Small intestine (tissue), 7 donors: ENCODE measurements at regions not wholly inside any gene's neighbourhood (a gene's known extent, or its start where the extent isn't known, plus 50 kb on each side); places are given as distances from the start of the nearest gene placed in this dataset.

Source experiments
- DNase-seq, 2 donors: peaks; one replicate each; pipeline versions ENCODE4 v3.0.0 to v3.0.0-alpha.2; 2013
- FAIRE-seq: peaks from 2 replicates; lab custom pipeline; 2012; peaks lifted over from hg19 to GRCh38; lab: Jason Lieb, UNC
- H3K27ac ChIP-seq, 3 donors: one replicate each; pipeline ENCODE4 v1.5.1; 2013; ENCODE audit warnings: low read length in 2 of 3, mild to moderate bottlenecking in 2 of 3, control low read depth in 1 of 3, inconsistent platforms in 1 of 3, low read depth in 1 of 3, moderate library complexity in 1 of 3
- H3K27me3 ChIP-seq, 3 donors: one replicate each; pipeline ENCODE4 v1.6.1; 2013; ENCODE audit warnings: low read length in 3 of 3, inconsistent platforms in 1 of 3; ENCODE audit not compliant: control insufficient read depth in 3 of 3, insufficient read depth in 3 of 3
- H3K36me3 ChIP-seq, 3 donors: one replicate each; pipeline ENCODE4 v1.6.1; 2013; ENCODE audit warnings: low read length in 3 of 3, inconsistent platforms in 1 of 3, low read depth in 1 of 3, mild to moderate bottlenecking in 1 of 3, moderate library complexity in 1 of 3; ENCODE audit not compliant: control insufficient read depth in 3 of 3, insufficient read depth in 2 of 3
- H3K4me1 ChIP-seq, 3 donors: one replicate each; pipeline ENCODE4 v1.6.1; 2013; ENCODE audit warnings: low read length in 2 of 3, inconsistent platforms in 1 of 3, low read depth in 1 of 3, mild to moderate bottlenecking in 1 of 3, moderate library complexity in 1 of 3; ENCODE audit not compliant: control insufficient read depth in 3 of 3, insufficient read depth in 2 of 3
- H3K4me3 ChIP-seq, 3 donors: one replicate each; pipeline ENCODE4 v1.5.1; 2013; ENCODE audit warnings: low read length in 3 of 3, control low read depth in 1 of 3, inconsistent platforms in 1 of 3, low read depth in 1 of 3, mild to moderate bottlenecking in 1 of 3, moderate library complexity in 1 of 3
- H3K9me3 ChIP-seq, 2 donors: one replicate each; pipeline ENCODE4 v1.6.1; 2013; ENCODE audit warnings: low read depth in 1 of 2, low read length in 1 of 2; ENCODE audit not compliant: control insufficient read depth in 2 of 2, insufficient read depth in 1 of 2
- WGBS, 3 donors: extraction: QIAGEN DNeasy Blood & Tissue Kit; methylation state at CpG; one replicate each; pipeline ENCODE4 v1.1.7; 2013; 5-methylcytosine and 5-hydroxymethylcytosine counted together
- donor health status: healthy with polysubstance abuse.
- donor health status: control.
- donor health status: control.
- donor health status: Bipolar disorder and iron deficiency.
- donor health status: healthy.

GRCh38 chr14:83133981-83134645 is 1600.5 kb upstream of the SEL1L start:
- no peaks in the 10 kb centered on the region for H3K36me3 ChIP-seq
- no peak for DNase-seq
- 76 to 80% (median 77%) methylated on average over 9 of the region's 9 CpGs for WGBS, 3 donors
- FAIRE-seq: no peak
- H3K4me3 ChIP-seq: no peak overlapping the region
- H3K27ac ChIP-seq: no peak overlapping the region
- no peaks in the 10 kb centered on the region for H3K27me3 ChIP-seq
- no peaks in the 10 kb centered on the region for H3K9me3 ChIP-seq
- H3K4me1 ChIP-seq: no peaks in the 10 kb centered on the region

GRCh38 chr14:83140756-83141155 is 1607.1 kb upstream of the SEL1L start:
- Histone ChIP-seq H3K4me3 (no peak overlapping the region), H3K36me3 (no peaks in the 10 kb centered on the region), H3K4me1 (no peaks in the 10 kb centered on the region), H3K27ac (no peak overlapping the region), H3K27me3 (no peaks in the 10 kb centered on the region), H3K9me3 (no peaks in the 10 kb centered on the region)
- WGBS, 3 donors: 81 to 87% (median 86%) methylated on average over 4 of the region's 4 CpGs
- no peak for FAIRE-seq
- DNase-seq: no peak

DNA sequence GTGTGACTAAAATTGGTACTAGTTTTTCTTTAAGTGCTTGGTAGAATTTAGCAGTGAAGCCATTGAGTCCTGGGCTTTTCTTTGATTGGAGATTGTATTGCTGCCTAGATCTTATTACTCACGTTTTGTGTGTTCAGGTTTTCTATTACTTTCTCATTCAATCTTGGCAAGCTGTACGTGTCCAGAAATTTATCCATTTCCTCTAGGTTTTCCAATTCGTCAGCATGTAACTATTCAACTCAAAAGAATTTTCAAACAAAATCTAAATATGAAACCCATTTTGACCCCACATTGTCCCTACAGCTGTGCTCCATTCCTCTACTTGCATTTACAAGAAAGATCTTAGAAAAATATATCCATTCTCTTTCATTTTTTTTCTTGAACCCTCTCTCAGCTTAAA is 1613.4 kb upstream of the SEL1L start:
- no peak overlapping the region for H3K27ac ChIP-seq
- H3K27me3 ChIP-seq: no peaks in the 10 kb centered on the region
- no peak overlapping the region for H3K4me3 ChIP-seq
- WGBS, 3 donors: 72 to 76% (median 74%) methylated on average over 3 of the region's 3 CpGs
- H3K9me3 ChIP-seq: no peaks in the 10 kb centered on the region
- no peak for DNase-seq
- FAIRE-seq: no peak
- no peaks in the 10 kb centered on the region for H3K4me1 ChIP-seq
- H3K36me3 ChIP-seq: no peaks in the 10 kb centered on the region

GRCh38 chr14:83151571-83151970 is 1617.9 kb upstream of the SEL1L start:
- no peaks in the 10 kb centered on the region for H3K27me3 ChIP-seq
- H3K4me3 ChIP-seq: no peak overlapping the region
- no peaks in the 10 kb centered on the region for H3K9me3 ChIP-seq
- no peak overlapping the region for H3K27ac ChIP-seq
- no peaks in the 10 kb centered on the region for H3K36me3 ChIP-seq
- FAIRE-seq (no peak), DNase-seq (no peak)
- WGBS, 3 donors: 82 to 84% (median 84%) methylated on average over 1 of the region's 1 CpG
- H3K4me1 ChIP-seq: no peaks in the 10 kb centered on the region

DNA sequence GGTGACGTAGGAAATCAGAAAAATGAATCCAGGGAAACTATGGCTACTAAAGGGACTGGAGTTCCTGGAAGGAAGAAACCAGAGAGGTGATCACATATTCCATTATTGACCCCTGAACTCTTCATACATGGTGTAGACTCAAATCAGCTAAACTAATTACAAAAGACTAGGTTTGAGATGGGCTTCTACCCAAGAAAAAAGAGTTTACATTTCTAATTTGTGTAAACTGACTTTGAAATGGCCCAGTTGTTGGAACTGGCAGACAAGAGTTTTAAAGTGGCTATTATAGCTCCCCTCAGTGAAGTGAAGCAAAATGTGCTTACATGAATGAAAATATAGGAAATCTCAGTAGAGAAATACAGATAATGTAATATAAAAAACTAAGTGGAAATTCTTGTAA is 1619.4 kb upstream of the SEL1L start:
- H3K4me3 ChIP-seq: no peak overlapping the region
- WGBS, 3 donors: 49 to 55% (median 52%) methylated on average over 1 of the region's 1 CpG
- H3K4me1 ChIP-seq: no peaks in the 10 kb centered on the region
- DNase-seq (no peak), FAIRE-seq (no peak)
- no peaks in the 10 kb centered on the region for H3K36me3 ChIP-seq
- H3K27ac ChIP-seq: no peak overlapping the region
- H3K9me3 ChIP-seq: no peaks in the 10 kb centered on the region
- no peaks in the 10 kb centered on the region for H3K27me3 ChIP-seq

- H3K9me3 ChIP-seq: no peaks in the 10 kb centered on the region
- H3K4me3 ChIP-seq: no peak overlapping the region
- FAIRE-seq (no peak), DNase-seq (no peak)
- H3K4me1 ChIP-seq: no peaks in the 10 kb centered on the region
- H3K27me3 ChIP-seq: no peaks in the 10 kb centered on the region
- no peak overlapping the region for H3K27ac ChIP-seq
- WGBS, 3 donors: 72 to 85% (median 79%) methylated on average over 5 of the region's 5 CpGs
- H3K36me3 ChIP-seq: no peaks in the 10 kb centered on the region
These were observed 1628.8 kb upstream of the SEL1L start for GRCh38 chr14:83162361-83162929.

GRCh38 chr14:83163016-83163415 is 1629.4 kb upstream of the SEL1L start:
- H3K9me3 ChIP-seq: no peaks in the 10 kb centered on the region
- 72 to 79% (median 75%) methylated on average over 4 of the region's 4 CpGs for WGBS, 3 donors
- no peaks in the 10 kb centered on the region for H3K27me3 ChIP-seq
- no peaks in the 10 kb centered on the region for H3K4me1 ChIP-seq
- FAIRE-seq: no peak
- H3K4me3 ChIP-seq: no peak overlapping the region
- no peak overlapping the region for H3K27ac ChIP-seq
- H3K36me3 ChIP-seq: no peaks in the 10 kb centered on the region
- DNase-seq: no peak

DNA sequence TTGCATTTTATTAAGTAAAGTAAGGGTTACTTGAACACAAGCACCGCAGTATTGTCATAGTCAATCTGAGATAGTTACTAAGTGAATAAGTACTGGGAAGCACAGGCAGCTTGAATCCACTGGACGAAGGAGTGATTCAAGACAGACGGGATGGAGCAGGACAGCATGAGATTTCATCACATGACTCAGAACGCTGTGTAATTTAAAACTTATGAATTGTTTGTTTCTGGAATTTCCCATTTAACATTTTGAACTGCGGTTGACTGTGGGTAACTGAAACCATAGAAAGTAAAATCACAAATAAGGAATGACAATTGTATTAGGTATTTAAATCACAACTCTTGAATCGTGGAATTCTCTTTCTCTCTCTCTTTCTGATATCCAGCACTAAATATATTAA is 1630.4 kb upstream of the SEL1L start:
- DNase-seq (no peak), FAIRE-seq (no peak)
- Histone ChIP-seq H3K4me3 (no peak overlapping the region), H3K36me3 (no peaks in the 10 kb centered on the region), H3K27me3 (no peaks in the 10 kb centered on the region), H3K4me1 (no peaks in the 10 kb centered on the region), H3K27ac (no peak overlapping the region), H3K9me3 (no peaks in the 10 kb centered on the region)
- 64 to 70% (median 65%) methylated on average over 6 of the region's 6 CpGs for WGBS, 3 donors

- no peak for DNase-seq
These were observed 1630.9 kb upstream of the SEL1L start for GRCh38 chr14:83164591-83164990.

More at GRCh38 chr14:83164591-83164990, 1630.9 kb upstream of the SEL1L start:
- H3K36me3 ChIP-seq: no peaks in the 10 kb centered on the region
- H3K27ac ChIP-seq: no peak overlapping the region
- no peaks in the 10 kb centered on the region for H3K27me3 ChIP-seq
- H3K9me3 ChIP-seq: no peaks in the 10 kb centered on the region
- no peak overlapping the region for H3K4me3 ChIP-seq
- WGBS, 3 donors: 3 to 37% (median 33%) methylated on average over 1 of the region's 1 CpG
- no peak for FAIRE-seq
- H3K4me1 ChIP-seq: no peaks in the 10 kb centered on the region
